ENCODE measurements at regions not wholly inside any gene's neighbourhood (a gene's known extent, or its start where the extent isn't known, plus 50 kb on each side); places are given as distances from the start of the nearest gene placed in this dataset.

- H3K4me3 ChIP-seq (ENCODE audit: low read length): no peak overlapping the region
- no peak for TF ChIP-seq CTCF (conservative IDR thresholded peaks at IDR 0.05; ENCODE audit: low read depth, low read length)
- DNase-seq (ENCODE audit: low read depth): no peak
Observed at GRCh38 chr9:88037285-88037845, 63.0 kb upstream of the CDK20 start.

GRCh38 chr9:88034964-88035363 lies 60.6 kb upstream of the CDK20 start:
- DNase-seq (ENCODE audit: low read depth): no peak
- TF ChIP-seq CTCF (conservative IDR thresholded peaks at IDR 0.05; ENCODE audit: low read depth, low read length): no peak
- no peak overlapping the region for H3K4me3 ChIP-seq (ENCODE audit: low read length)

- DNase-seq (ENCODE audit: low read depth): no peak
- no peak overlapping the region for H3K4me3 ChIP-seq (ENCODE audit: low read length)
- TF ChIP-seq CTCF (conservative IDR thresholded peaks at IDR 0.05; ENCODE audit: low read depth, low read length): no peak
Observed at GRCh38 chr9:88033359-88033702, 59.0 kb upstream of the CDK20 start.

GRCh38 chr9:88028338-88028737 lies 54.0 kb upstream of the CDK20 start:
- no peak for DNase-seq (ENCODE audit: low read depth)
- H3K4me3 ChIP-seq (ENCODE audit: low read length): no peak overlapping the region
- TF ChIP-seq CTCF (conservative IDR thresholded peaks at IDR 0.05; ENCODE audit: low read depth, low read length): no peak

- H3K4me3 ChIP-seq (ENCODE audit: low read length): no peak overlapping the region
- no peak for DNase-seq (ENCODE audit: low read depth)
- TF ChIP-seq CTCF (conservative IDR thresholded peaks at IDR 0.05; ENCODE audit: low read depth, low read length): no peak
Observed at GRCh38 chr9:88026118-88026479, 51.8 kb upstream of the CDK20 start.

- H3K4me3 ChIP-seq (ENCODE audit: low read length): no peak overlapping the region
- no peak for TF ChIP-seq CTCF (conservative IDR thresholded peaks at IDR 0.05; ENCODE audit: low read depth, low read length)
- DNase-seq (ENCODE audit: low read depth): no peak
Observed at GRCh38 chr9:88025411-88026117, 51.2 kb upstream of the CDK20 start.

GRCh38 chr9:88024896-88025295 lies 50.6 kb upstream of the CDK20 start:
- DNase-seq (ENCODE audit: low read depth): no peak
- no peak overlapping the region for H3K4me3 ChIP-seq (ENCODE audit: low read length)
- TF ChIP-seq CTCF (conservative IDR thresholded peaks at IDR 0.05; ENCODE audit: low read depth, low read length): no peak

Measured in retinal pigment epithelial cell (primary cell).